ENCODE measurements at regions not wholly inside any gene's neighbourhood (a gene's known extent, or its start where the extent isn't known, plus 50 kb on each side); places are given as distances from the start of the nearest gene placed in this dataset.

DNA sequence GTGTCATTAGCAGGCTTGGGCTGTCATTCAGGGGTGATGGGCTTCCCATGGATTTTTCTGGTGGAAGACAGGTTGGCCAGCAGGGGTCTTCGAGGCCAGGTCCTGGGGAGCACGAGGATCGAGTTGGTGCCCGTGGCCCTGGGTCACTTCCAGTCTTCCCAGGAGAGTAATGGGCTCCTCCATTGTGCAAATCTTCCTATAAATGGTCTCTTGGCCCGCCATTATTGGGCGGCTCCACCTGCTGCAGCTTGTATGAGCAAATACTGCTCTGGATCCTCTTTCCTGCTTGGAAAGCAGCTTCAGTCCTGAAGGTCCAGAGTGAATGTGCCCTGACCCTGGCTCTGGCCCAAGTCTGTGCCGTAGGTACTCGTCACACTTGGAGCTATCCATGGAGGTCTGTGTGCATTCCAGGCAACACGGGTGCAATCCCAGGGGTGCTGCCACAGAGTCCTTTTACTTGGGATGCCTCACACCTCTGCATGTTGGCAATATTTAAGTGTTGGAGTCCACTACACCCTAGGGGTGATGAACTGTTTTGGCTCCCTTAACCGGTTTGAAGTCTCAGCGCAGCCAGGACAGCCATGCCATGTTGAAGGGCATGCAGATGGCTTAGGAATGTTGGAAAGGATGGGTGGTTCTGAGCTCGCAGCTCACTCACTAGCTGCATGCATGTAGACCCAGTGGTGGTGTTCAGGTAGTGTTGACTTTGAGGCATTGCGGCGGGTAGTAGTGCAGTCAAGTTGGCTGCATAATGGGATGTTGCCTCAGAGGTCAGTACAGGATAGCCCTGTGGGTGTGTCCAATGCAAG is 97.6 kb downstream of the SNRPN start:
- H3K36me3 ChIP-seq (ENCODE audit: control insufficient read depth, insufficient read depth, low read length) = peaks cover 87% of the 10 kb centered on the region
- H3K9me3 ChIP-seq (ENCODE audit: control insufficient read depth, insufficient read depth, low read length) = peaks cover 91% of the 10 kb centered on the region
- no peak overlapping the region for H4K5ac ChIP-seq (ENCODE audit: low read depth, low read length)
- H4K91ac ChIP-seq (ENCODE audit: insufficient read depth, low read depth, low read length) = no peak overlapping the region
- no peak overlapping the region for H3K14ac ChIP-seq (replicated peaks; ENCODE audit: low read depth, low read length)
- no peaks in the 10 kb centered on the region for H4K20me1 ChIP-seq (ENCODE audit: insufficient read depth, low read length)
- H3K4me1 ChIP-seq (ENCODE audit: control insufficient read depth, insufficient read depth, low read length) = no peaks in the 10 kb centered on the region
- TF ChIP-seq, protein P1, sequence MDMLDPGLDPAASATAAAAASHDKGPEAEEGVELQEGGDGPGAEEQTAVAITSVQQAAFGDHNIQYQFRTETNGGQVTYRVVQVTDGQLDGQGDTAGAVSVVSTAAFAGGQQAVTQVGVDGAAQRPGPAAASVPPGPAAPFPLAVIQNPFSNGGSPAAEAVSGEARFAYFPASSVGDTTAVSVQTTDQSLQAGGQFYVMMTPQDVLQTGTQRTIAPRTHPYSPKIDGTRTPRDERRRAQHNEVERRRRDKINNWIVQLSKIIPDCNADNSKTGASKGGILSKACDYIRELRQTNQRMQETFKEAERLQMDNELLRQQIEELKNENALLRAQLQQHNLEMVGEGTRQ (IDR thresholded peaks at IDR 0.05; ENCODE audit: low read depth, low read length) = no peak
- TF ChIP-seq MXI1 (IDR thresholded peaks at IDR 0.05; ENCODE audit: borderline replicate concordance, low read depth, low read length) (no peak), MAFK (IDR thresholded peaks at IDR 0.05; ENCODE audit: low read depth, low read length) (no peak), RFX5 (IDR thresholded peaks at IDR 0.05; ENCODE audit: low read depth, low read length) (no peak), BHLHE40 (IDR thresholded peaks at IDR 0.05; ENCODE audit: low read depth, low read length) (no peak), SMC3 (IDR thresholded peaks at IDR 0.05; ENCODE audit: low read depth, low read length) (no peak), RCOR1 (IDR thresholded peaks at IDR 0.05; ENCODE audit: insufficient replicate concordance, low read length) (no peak)
- TF ChIP-seq, protein P2, sequence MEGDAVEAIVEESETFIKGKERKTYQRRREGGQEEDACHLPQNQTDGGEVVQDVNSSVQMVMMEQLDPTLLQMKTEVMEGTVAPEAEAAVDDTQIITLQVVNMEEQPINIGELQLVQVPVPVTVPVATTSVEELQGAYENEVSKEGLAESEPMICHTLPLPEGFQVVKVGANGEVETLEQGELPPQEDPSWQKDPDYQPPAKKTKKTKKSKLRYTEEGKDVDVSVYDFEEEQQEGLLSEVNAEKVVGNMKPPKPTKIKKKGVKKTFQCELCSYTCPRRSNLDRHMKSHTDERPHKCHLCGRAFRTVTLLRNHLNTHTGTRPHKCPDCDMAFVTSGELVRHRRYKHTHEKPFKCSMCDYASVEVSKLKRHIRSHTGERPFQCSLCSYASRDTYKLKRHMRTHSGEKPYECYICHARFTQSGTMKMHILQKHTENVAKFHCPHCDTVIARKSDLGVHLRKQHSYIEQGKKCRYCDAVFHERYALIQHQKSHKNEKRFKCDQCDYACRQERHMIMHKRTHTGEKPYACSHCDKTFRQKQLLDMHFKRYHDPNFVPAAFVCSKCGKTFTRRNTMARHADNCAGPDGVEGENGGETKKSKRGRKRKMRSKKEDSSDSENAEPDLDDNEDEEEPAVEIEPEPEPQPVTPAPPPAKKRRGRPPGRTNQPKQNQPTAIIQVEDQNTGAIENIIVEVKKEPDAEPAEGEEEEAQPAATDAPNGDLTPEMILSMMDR (conservative IDR thresholded peaks at IDR 0.05; ENCODE audit: low read depth, low read length) = no peak
- TF ChIP-seq, protein P3, sequence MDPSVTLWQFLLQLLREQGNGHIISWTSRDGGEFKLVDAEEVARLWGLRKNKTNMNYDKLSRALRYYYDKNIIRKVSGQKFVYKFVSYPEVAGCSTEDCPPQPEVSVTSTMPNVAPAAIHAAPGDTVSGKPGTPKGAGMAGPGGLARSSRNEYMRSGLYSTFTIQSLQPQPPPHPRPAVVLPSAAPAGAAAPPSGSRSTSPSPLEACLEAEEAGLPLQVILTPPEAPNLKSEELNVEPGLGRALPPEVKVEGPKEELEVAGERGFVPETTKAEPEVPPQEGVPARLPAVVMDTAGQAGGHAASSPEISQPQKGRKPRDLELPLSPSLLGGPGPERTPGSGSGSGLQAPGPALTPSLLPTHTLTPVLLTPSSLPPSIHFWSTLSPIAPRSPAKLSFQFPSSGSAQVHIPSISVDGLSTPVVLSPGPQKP (IDR thresholded peaks at IDR 0.05; ENCODE audit: borderline replicate concordance, low read depth, low read length) = no peak
- no peak overlapping the region for H3K4ac ChIP-seq (ENCODE audit: low read depth, low read length)
- H2BK15ac ChIP-seq (ENCODE audit: low read depth, low read length) = no peak overlapping the region
- H2BK120ac ChIP-seq (ENCODE audit: low read depth, low read length) = no peak overlapping the region
- H2BK20ac ChIP-seq (ENCODE audit: low read depth, low read length) = no peak overlapping the region
- H3K18ac ChIP-seq (ENCODE audit: low read depth, low read length) = no peak overlapping the region
- ChIA-PET CTCF (no interaction called here), POLR2A (ENCODE audit: unreplicated experiment) (no interaction called here)
- H2AK9ac ChIP-seq (replicated peaks; ENCODE audit: low read depth, low read length, poor library complexity) = no peak overlapping the region
- H3K79me1 ChIP-seq (ENCODE audit: low read depth in 1 of 2, low read length in 2 of 2) = no peaks in the 10 kb centered on the region
- no peak overlapping the region for H3K56ac ChIP-seq (ENCODE audit: extremely low read depth, insufficient read depth, low read length)
- in situ Hi-C loops (cut with MboI; ENCODE audit: low sequenced_read_pairs) = no loop called here
- no peak overlapping the region for H4K8ac ChIP-seq (ENCODE audit: low read depth in 2 of 2, low read length in 2 of 2)
- no peak overlapping the region for H2AFZ ChIP-seq (replicated peaks; ENCODE audit: low read length, poor library complexity)
- dilution Hi-C loops (cut with HindIII; ENCODE audit: low sequenced_read_pairs, unreplicated experiment) = no loop called here
- no peak overlapping the region for H2BK5ac ChIP-seq (ENCODE audit: low read depth, low read length, poor library complexity, severe bottlenecking)
- H3K23ac ChIP-seq (ENCODE audit: low read depth, low read length) = no peak overlapping the region
- intact Hi-C loops (cut with micrococcal nuclease) = no loop called here
- ATAC-seq (ENCODE audit: low read depth) (no peak), DNase-seq (no peak)
- no peaks in the 10 kb centered on the region for H3K27me3 ChIP-seq (ENCODE audit: control insufficient read depth, insufficient read depth, low read length)
- 91% methylated on average over 5 of the region's 14 CpGs; no CpG with 5 or more reads in 1 of the 2 experiments for WGBS, 2 experiments (ENCODE audit: extremely low coverage in 2 of 2, insufficient read length in 1 of 2)
- no peak overlapping the region for H3K4me2 ChIP-seq (ENCODE audit: low read depth, low read length)
- no peak overlapping the region for H3K9ac ChIP-seq (ENCODE audit: low read depth, low read length)
- no peak overlapping the region for H3K4me3 ChIP-seq (ENCODE audit: insufficient read depth, low read depth, low read length)
- no peak overlapping the region for H2AK5ac ChIP-seq (ENCODE audit: low read depth, low read length)
- no TSS peak for BruUV-seq (replicated peaks)
- no peak overlapping the region for H3K27ac ChIP-seq (ENCODE audit: insufficient read depth, low read length)
- H3K9me1 ChIP-seq (ENCODE audit: insufficient read depth, low read length) = no peaks in the 10 kb centered on the region
